ENCODE measurements at regions not wholly inside any gene's neighbourhood (a gene's known extent, or its start where the extent isn't known, plus 50 kb on each side); places are given as distances from the start of the nearest gene placed in this dataset.

DNA sequence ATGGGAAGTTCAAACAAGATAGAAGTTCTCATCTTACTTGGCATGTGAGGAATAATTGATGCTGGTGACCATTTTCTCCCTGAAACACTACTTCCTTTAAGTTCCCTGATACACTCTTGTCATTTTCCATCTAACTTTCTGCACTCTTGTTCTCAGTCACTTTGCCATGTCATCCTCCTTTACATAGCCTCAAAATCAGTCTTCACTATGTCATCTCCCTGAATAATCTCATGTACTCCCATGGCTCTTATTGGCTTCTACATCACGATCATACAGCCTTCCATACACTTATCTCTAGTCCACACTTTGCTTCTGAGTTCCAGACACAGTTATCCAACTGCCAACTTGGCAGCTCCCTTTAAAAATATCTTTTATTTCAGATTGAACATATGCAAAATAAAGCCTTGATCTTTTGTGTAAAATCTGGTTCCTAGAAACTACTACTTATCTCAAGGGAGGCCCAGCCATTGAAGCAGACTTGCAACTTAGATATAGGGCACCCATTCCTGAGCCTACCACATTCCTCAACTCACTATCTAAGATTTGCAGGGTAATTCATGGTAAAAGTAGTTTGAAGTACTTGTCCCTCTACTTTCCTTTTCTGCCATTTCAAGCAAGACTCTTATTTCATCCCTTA is 1070.2 kb upstream of the NXPH2 start:
- no peak for TF ChIP-seq POLR2AphosphoS5 (IDR thresholded peaks at IDR 0.05; ENCODE audit: low read depth, low read length)
- no peak for TF ChIP-seq CTCF (IDR thresholded peaks at IDR 0.05)
- no peak for TF ChIP-seq SIN3A (IDR thresholded peaks at IDR 0.05; ENCODE audit: borderline replicate concordance, insufficient read depth, low read depth, low read length)
- TF ChIP-seq REST (IDR thresholded peaks at IDR 0.05; ENCODE audit: insufficient read depth in 1 of 2, low read depth in 2 of 2, low read length in 1 of 2): no peak
- TF ChIP-seq TCF7L2 (IDR thresholded peaks at IDR 0.05; ENCODE audit: low read depth, low read length): no peak
- CTCF ChIA-PET: no interaction called here
- in situ Hi-C loops (cut with HindIII; ENCODE audit: low pct_unique_long_range_greater_than_20kb, low sequenced_read_pairs): no loop called here
- ATAC-seq: no peak
- POLR2A ChIA-PET: no interaction called here
- intact Hi-C loops (cut with micrococcal nuclease; ENCODE audit: unreplicated experiment): no loop called here
- no TSS peak for BruUV-seq (replicated peaks)
- Histone ChIP-seq H3K4me3 (ENCODE audit: low read depth in 2 of 2, low read length in 2 of 2) (no peak overlapping the region), H3K27ac (ENCODE audit: low read length) (no peak overlapping the region), H3K4me1 (ENCODE audit: control insufficient read depth, insufficient read depth, low read length) (no peaks in the 10 kb centered on the region), H3K9me3 (ENCODE audit: control insufficient read depth, insufficient read depth, low read depth, low read length) (no peaks in the 10 kb centered on the region), H3K36me3 (ENCODE audit: control insufficient read depth, insufficient read depth, low read length) (no peaks in the 10 kb centered on the region), H3K27me3 (ENCODE audit: control insufficient read depth, insufficient read depth, low read length) (no peaks in the 10 kb centered on the region)
- DNase-seq (ENCODE audit: low read depth, low spot score): no peak

- no peaks in the 10 kb centered on the region for H3K27me3 ChIP-seq (ENCODE audit: control insufficient read depth, insufficient read depth, low read length)
- BruUV-seq (replicated peaks): no TSS peak
- ChIA-PET CTCF (no interaction called here), POLR2A (no interaction called here)
- no peaks in the 10 kb centered on the region; the same call in 1 of the 2 replicates for H3K9me3 ChIP-seq (ENCODE audit: control insufficient read depth, insufficient read depth, low read depth, low read length)
- TF ChIP-seq POLR2AphosphoS5 (IDR thresholded peaks at IDR 0.05; ENCODE audit: low read depth, low read length) (no peak), CTCF (IDR thresholded peaks at IDR 0.05) (no peak), TCF7L2 (IDR thresholded peaks at IDR 0.05; ENCODE audit: low read depth, low read length) (no peak), SIN3A (IDR thresholded peaks at IDR 0.05; ENCODE audit: borderline replicate concordance, insufficient read depth, low read depth, low read length) (no peak), REST (IDR thresholded peaks at IDR 0.05; ENCODE audit: insufficient read depth in 1 of 2, low read depth in 2 of 2, low read length in 1 of 2) (no peak)
- DNase-seq (ENCODE audit: low read depth, low spot score): no peak
- H3K4me3 ChIP-seq (ENCODE audit: low read depth in 2 of 2, low read length in 2 of 2): no peak overlapping the region
- no peak for ATAC-seq
- H3K4me1 ChIP-seq (ENCODE audit: control insufficient read depth, insufficient read depth, low read length): no peaks in the 10 kb centered on the region
- H3K36me3 ChIP-seq (ENCODE audit: control insufficient read depth, insufficient read depth, low read length): no peaks in the 10 kb centered on the region
- in situ Hi-C loops (cut with HindIII; ENCODE audit: low pct_unique_long_range_greater_than_20kb, low sequenced_read_pairs) (no loop called here), intact Hi-C loops (cut with micrococcal nuclease; ENCODE audit: unreplicated experiment) (no loop called here)
- H3K27ac ChIP-seq (ENCODE audit: low read length): no peak overlapping the region
Observed at GRCh38 chr2:139836769-139837168, 1056.6 kb upstream of the NXPH2 start.
